ENCODE measurements at regions not wholly inside any gene's neighbourhood (a gene's known extent, or its start where the extent isn't known, plus 50 kb on each side); places are given as distances from the start of the nearest gene placed in this dataset.
A peak's percentile ranks its signal among the peaks of the same experiment; 100 is the strongest.

GRCh38 chr9:102642651-102643050 is 352.5 kb upstream of the CYLC2 start:
- H3K4me3 Mint-ChIP-seq, result no peak overlapping the region
- Histone ChIP-seq H3K36me3 (replicated peaks in 1 of 2; ENCODE audit: control extremely low read depth in 1 of 2, control insufficient read depth in 1 of 2, extremely low read depth in 1 of 2, insufficient read depth in 2 of 2, low read length in 1 of 2) (no peaks in the 10 kb centered on the region), H3K4me3 (ENCODE audit: control extremely low read depth in 1 of 5, extremely low read depth in 1 of 5, insufficient read depth in 1 of 5, low read depth in 2 of 5, low read length in 4 of 5) (no peak overlapping the region), H3K9me3 (ENCODE audit: control extremely low read depth in 1 of 3, control insufficient read depth in 2 of 3, insufficient read depth in 1 of 3, low read length in 2 of 3) (no peaks in the 10 kb centered on the region), H4K20me1 (ENCODE audit: control insufficient read depth, insufficient read depth, low read length, poor library complexity, severe bottlenecking) (no peaks in the 10 kb centered on the region), H2AFZ (ENCODE audit: insufficient read depth, low read depth, low read length, poor library complexity, severe bottlenecking) (no peak overlapping the region), H3K9ac (ENCODE audit: low read length) (no peak overlapping the region), H3K27ac (ENCODE audit: low read length in 2 of 2) (no peak overlapping the region), H3K79me2 (ENCODE audit: control insufficient read depth, insufficient read depth, low read length) (no peaks in the 10 kb centered on the region), H3K4me2 (replicated peaks; ENCODE audit: low read depth, low read length, poor library complexity, severe bottlenecking) (no peak overlapping the region), H3K4me1 (ENCODE audit: control insufficient read depth in 2 of 2, insufficient read depth in 2 of 2, low read length in 2 of 2) (no peaks in the 10 kb centered on the region), H3K27me3 (replicated peaks in 1 of 4; ENCODE audit: control extremely low read depth in 1 of 4, control insufficient read depth in 3 of 4, insufficient read depth in 4 of 4, low read length in 3 of 4) (no peaks in the 10 kb centered on the region)
- WGBS (ENCODE audit: insufficient coverage), result no CpG with 5 or more reads among the region's 1 CpG
- no peaks in the 10 kb centered on the region for H3K4me1 Mint-ChIP-seq
- peaks cover 3% of the 10 kb centered on the region for H3K9me3 Mint-ChIP-seq (ENCODE audit: insufficient read depth)
- intact Hi-C loops (cut with micrococcal nuclease), result no loop called here
- ChIA-PET POLR2A (no interaction called here), CTCF (no interaction called here)
- H3K27ac Mint-ChIP-seq, result no peak overlapping the region
- DNase-seq, result no peak
- no peak for ATAC-seq (ENCODE audit: low read depth)
- no peaks in the 10 kb centered on the region for H3K27me3 Mint-ChIP-seq
- TF ChIP-seq CTCF (IDR thresholded peaks at IDR 0.05), result no peak
- TF ChIP-seq EZH2 (IDR thresholded peaks at IDR 0.05; ENCODE audit: borderline replicate concordance, insufficient read depth, low read depth, low read length, poor library complexity, severe bottlenecking), result no peak

- Histone ChIP-seq H3K36me3 (replicated peaks in 1 of 2; ENCODE audit: control extremely low read depth in 1 of 2, control insufficient read depth in 1 of 2, extremely low read depth in 1 of 2, insufficient read depth in 2 of 2, low read length in 1 of 2) (no peaks in the 10 kb centered on the region), H3K27me3 (replicated peaks in 1 of 4; ENCODE audit: control extremely low read depth in 1 of 4, control insufficient read depth in 3 of 4, insufficient read depth in 4 of 4, low read length in 3 of 4) (no peaks in the 10 kb centered on the region), H4K20me1 (ENCODE audit: control insufficient read depth, insufficient read depth, low read length, poor library complexity, severe bottlenecking) (no peaks in the 10 kb centered on the region), H3K4me2 (replicated peaks; ENCODE audit: low read depth, low read length, poor library complexity, severe bottlenecking) (no peak overlapping the region), H3K4me1 (ENCODE audit: control insufficient read depth in 2 of 2, insufficient read depth in 2 of 2, low read length in 2 of 2) (no peaks in the 10 kb centered on the region), H3K27ac (ENCODE audit: low read length in 2 of 2) (no peak overlapping the region), H2AFZ (ENCODE audit: insufficient read depth, low read depth, low read length, poor library complexity, severe bottlenecking) (no peak overlapping the region), H3K4me3 (ENCODE audit: control extremely low read depth in 1 of 5, extremely low read depth in 1 of 5, insufficient read depth in 1 of 5, low read depth in 2 of 5, low read length in 4 of 5) (no peak overlapping the region), H3K79me2 (ENCODE audit: control insufficient read depth, insufficient read depth, low read length) (no peaks in the 10 kb centered on the region), H3K9ac (ENCODE audit: low read length) (no peak overlapping the region), H3K9me3 (ENCODE audit: control extremely low read depth in 1 of 3, control insufficient read depth in 2 of 3, insufficient read depth in 1 of 3, low read length in 2 of 3) (peaks cover 0 to 6% (median 0%) of the 10 kb centered on the region in 3 donors)
- H3K4me1 Mint-ChIP-seq, result no peaks in the 10 kb centered on the region
- ChIA-PET CTCF (interaction anchor here (1.2 kb wide), 1 partner anchor 1755 kb away, joined by 3 read pairs; no protein-coding TSS in a partner anchor), POLR2A (no interaction called here)
- TF ChIP-seq EZH2 (IDR thresholded peaks at IDR 0.05; ENCODE audit: borderline replicate concordance, insufficient read depth, low read depth, low read length, poor library complexity, severe bottlenecking) (no peak), CTCF (IDR thresholded peaks at IDR 0.05) (peak; percentile 16)
- no peak overlapping the region for H3K27ac Mint-ChIP-seq
- H3K9me3 Mint-ChIP-seq (ENCODE audit: insufficient read depth), result no peaks in the 10 kb centered on the region
- H3K4me3 Mint-ChIP-seq, result no peak overlapping the region
- no peak for ATAC-seq (ENCODE audit: low read depth)
- no peaks in the 10 kb centered on the region for H3K27me3 Mint-ChIP-seq
- intact Hi-C loops (cut with micrococcal nuclease), result no loop called here
- DNase-seq, result no peak
Observed at GRCh38 chr9:102631559-102631958, 363.6 kb upstream of the CYLC2 start.

All from B cell (primary cell).